Stimulated activated CD8-positive, alpha-beta memory T cell treated with anti-CD3 and anti-CD28 coated beads, Interleukin-15, amount 100 ng/mL, for 48 hours (primary cell): ENCODE measurements at regions not wholly inside any gene's neighbourhood (a gene's known extent, or its start where the extent isn't known, plus 50 kb on each side); places are given as distances from the start of the nearest gene placed in this dataset.

Experiments used
- DNase-seq, 2 donors: peaks; one replicate each; pipeline ENCODE4 v3.0.0-alpha.2; 2020; ENCODE audit warnings: low read depth in 2 of 2

- no peak for DNase-seq
Measured at GRCh38 chr4:24059839-24060238, 170.0 kb upstream of the PPARGC1A start.

- DNase-seq, result no peak
Measured at GRCh38 chr4:24057915-24058559, 168.2 kb upstream of the PPARGC1A start.

- DNase-seq, result no peak
Measured at GRCh38 chr4:24056289-24056688, 166.4 kb upstream of the PPARGC1A start.

- no peak for DNase-seq
Measured at GRCh38 chr4:24055623-24056022, 165.8 kb upstream of the PPARGC1A start.

- DNase-seq, result no peak
Measured at GRCh38 chr4:24054910-24055309, 165.1 kb upstream of the PPARGC1A start.

GRCh38 chr4:24053934-24054333 lies 164.1 kb upstream of the PPARGC1A start:
- DNase-seq, result no peak

- DNase-seq, result no peak
Measured at GRCh38 chr4:24044610-24045589, 155.1 kb upstream of the PPARGC1A start.

- no peak for DNase-seq
Measured at GRCh38 chr4:24042094-24042493, 152.2 kb upstream of the PPARGC1A start.

GRCh38 chr4:24040811-24041210 lies 151.0 kb upstream of the PPARGC1A start:
- DNase-seq, result no peak

GRCh38 chr4:24033626-24034025 lies 143.8 kb upstream of the PPARGC1A start:
- no peak for DNase-seq

GRCh38 chr4:24032371-24032989 lies 142.6 kb upstream of the PPARGC1A start:
- DNase-seq, result no peak

- no peak for DNase-seq
Measured at GRCh38 chr4:24026596-24026995, 136.7 kb upstream of the PPARGC1A start.

- DNase-seq, result no peak
Measured at GRCh38 chr4:24024605-24025004, 134.8 kb upstream of the PPARGC1A start.

- no peak for DNase-seq
Measured at GRCh38 chr4:24024157-24024556, 134.3 kb upstream of the PPARGC1A start.

- DNase-seq, result no peak
Measured at GRCh38 chr4:24015782-24016181, 125.9 kb upstream of the PPARGC1A start.

GRCh38 chr4:24013668-24014422 lies 124.0 kb upstream of the PPARGC1A start:
- no peak for DNase-seq

- no peak for DNase-seq
Measured at GRCh38 chr4:24010994-24011393, 121.1 kb upstream of the PPARGC1A start.

- DNase-seq, result no peak
Measured at GRCh38 chr4:24010573-24010972, 120.7 kb upstream of the PPARGC1A start.

- no peak for DNase-seq
Measured at GRCh38 chr4:24007860-24008261, 118.0 kb upstream of the PPARGC1A start.

GRCh38 chr4:24006269-24006668 lies 116.4 kb upstream of the PPARGC1A start:
- DNase-seq, result no peak

GRCh38 chr4:24003926-24004325 lies 114.1 kb upstream of the PPARGC1A start:
- DNase-seq, result no peak

GRCh38 chr4:24003496-24003895 lies 113.6 kb upstream of the PPARGC1A start:
- DNase-seq, result no peak
